NCI-H2107 (cell line): ENCODE measurements at regions not wholly inside any gene's neighbourhood (a gene's known extent, or its start where the extent isn't known, plus 50 kb on each side); places are given as distances from the start of the nearest gene placed in this dataset.

Experiments used
- DNase-seq: peaks from one replicate; lab custom pipeline; 2025; lab: John Stamatoyannopoulos, UW

DNA sequence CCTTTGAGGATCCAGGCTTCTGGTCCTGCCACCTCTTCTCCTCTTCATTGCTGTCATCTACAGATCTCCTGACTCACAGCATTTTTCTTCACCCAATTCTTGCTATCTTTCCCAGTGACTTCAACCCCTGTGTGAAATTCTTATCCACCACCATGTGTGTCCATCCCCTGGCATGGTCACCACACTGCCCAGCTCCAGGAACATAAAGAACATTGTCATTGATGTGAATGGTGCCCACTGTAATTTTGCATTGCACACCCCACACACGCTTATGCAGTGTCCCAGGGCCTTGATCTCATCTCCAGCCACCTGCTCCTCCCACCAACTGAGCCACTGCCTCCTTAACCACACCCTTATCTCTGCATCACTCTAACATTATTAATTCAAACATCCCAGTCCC lies 85.3 kb downstream of the C1D start:
- no peak for DNase-seq

DNA sequence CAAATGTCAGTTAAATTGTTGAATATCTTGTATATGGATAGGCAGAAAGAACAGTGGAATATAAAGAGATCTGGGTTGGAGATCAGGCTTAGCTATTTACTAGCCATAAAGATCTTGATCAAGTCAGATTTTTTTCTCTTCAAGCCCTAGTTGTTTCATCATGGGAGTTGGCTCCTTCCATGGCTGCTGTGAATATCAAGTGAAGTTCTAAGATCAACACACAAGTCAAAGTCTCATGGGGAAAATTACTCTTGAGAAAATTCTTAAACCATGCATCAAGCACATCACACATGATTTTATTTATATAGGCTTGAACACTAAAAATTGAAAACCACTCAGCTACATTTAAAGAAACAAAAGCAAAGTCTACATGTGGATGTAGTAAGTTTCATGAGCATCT lies 79.8 kb downstream of the C1D start:
- no peak for DNase-seq

DNA sequence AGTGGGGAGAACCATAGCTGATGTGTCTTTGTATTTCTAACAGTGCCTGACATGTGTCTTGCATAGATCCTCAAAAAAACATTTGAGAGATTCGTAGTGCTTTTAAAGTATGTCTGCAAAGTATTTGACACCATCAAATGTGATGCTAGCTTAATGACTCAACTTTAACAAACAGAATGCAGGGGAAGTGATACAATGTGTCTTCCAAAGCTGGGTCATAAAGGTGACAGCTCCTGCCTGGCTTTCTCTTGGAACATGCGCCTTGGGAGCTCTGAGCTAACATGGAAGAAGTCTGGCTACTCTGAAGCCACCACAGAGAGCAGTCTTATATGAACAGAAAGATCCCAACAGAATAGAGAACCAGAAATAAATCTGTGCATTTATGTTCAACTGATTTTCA lies 78.2 kb downstream of the C1D start:
- DNase-seq = no peak

DNA sequence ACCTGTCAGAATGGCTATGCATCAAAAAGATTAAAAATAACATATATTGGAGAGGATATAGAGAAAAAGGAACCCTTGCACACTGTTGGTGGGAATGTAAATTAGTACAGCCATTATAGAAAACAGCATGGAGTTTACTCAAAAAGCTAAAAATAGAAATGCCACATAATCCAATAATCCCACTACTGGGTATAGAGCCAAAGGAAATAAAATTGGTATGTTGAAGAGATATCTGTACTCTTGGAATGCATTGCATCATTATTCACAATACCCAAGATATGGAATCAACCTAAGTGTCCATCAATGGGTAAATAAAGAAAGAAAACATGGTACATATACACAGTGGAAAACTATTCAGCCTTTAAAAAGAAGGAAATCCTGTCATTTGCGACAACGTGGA lies 77.2 kb downstream of the C1D start:
- no peak for DNase-seq

DNA sequence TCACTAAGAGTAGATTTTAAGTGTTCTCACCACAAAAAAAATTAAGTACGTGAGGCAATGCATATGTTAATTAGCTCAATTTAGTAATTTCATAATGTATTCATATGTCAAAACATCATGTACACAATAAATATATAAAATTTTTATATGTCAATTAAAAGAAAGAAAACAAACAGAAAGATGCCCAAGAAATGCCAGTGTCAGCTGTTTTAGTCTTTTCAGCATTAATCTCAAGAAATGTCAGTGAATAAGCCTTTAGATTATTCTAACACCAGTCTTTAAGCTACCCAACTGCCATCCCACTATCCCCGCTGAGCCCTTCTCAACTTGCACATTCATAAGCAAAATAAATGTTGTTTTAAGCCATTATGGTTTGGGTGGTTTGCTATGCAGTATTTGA lies 76.5 kb downstream of the C1D start:
- no peak for DNase-seq
